H1 (cell line): ENCODE measurements at regions not wholly inside any gene's neighbourhood (a gene's known extent, or its start where the extent isn't known, plus 50 kb on each side); places are given as distances from the start of the nearest gene placed in this dataset.
A peak's percentile ranks its signal among the peaks of the same experiment; 100 is the strongest.

Experiments used
- CTCF ChIA-PET: fragments of 300-600 bp; sonication (Branson Sonifier 250); formaldehyde crosslinking; loops from one replicate; lab custom pipeline; 2021; ENCODE audit not compliant: partially characterized antibody; lab: Charles Lee
- POLR2A ChIA-PET: fragments of 300-600 bp; sonication (Branson Sonifier 250); formaldehyde crosslinking; loops from one replicate; lab custom pipeline; 2021; ENCODE audit warnings: inconsistent platforms; ENCODE audit not compliant: partially characterized antibody; lab: Charles Lee
- DNase-seq, 2 experiments: peaks; one replicate each; pipeline versions ENCODE4 v3.0.0 to v3.0.0-alpha.2; 2010 to 2022; ENCODE audit warnings: low spot score in 2 of 2, low read depth in 1 of 2, mixed read lengths in 1 of 2
- FAIRE-seq: peaks from 2 replicates; lab custom pipeline; 2011; peaks lifted over from hg19 to GRCh38; lab: Jason Lieb, UNC
- H2AFZ ChIP-seq: 2 replicates; pipeline ENCODE4 v1.8.1; 2012; ENCODE audit warnings: low read length, inconsistent platforms
- H2AK5ac ChIP-seq: 2 replicates; pipeline ENCODE4 v1.6.1; 2013; ENCODE audit warnings: low read depth, low read length
- H2BK120ac ChIP-seq: replicated peaks from 2 replicates; pipeline ENCODE3; 2013; ENCODE audit warnings: low read depth, low read length, inconsistent platforms
- H2BK12ac ChIP-seq: 2 replicates; pipeline ENCODE4 v1.6.1; 2013; ENCODE audit warnings: low read depth, low read length
- H2BK15ac ChIP-seq: 2 replicates; pipeline ENCODE4 v1.6.1; 2013; ENCODE audit warnings: low read length
- H2BK20ac ChIP-seq: 2 replicates; pipeline ENCODE4 v1.6.1; 2013; ENCODE audit warnings: low read length
- H2BK5ac ChIP-seq: 2 replicates; pipeline ENCODE4 v1.6.1; 2013; ENCODE audit warnings: low read depth, low read length
- H3K14ac ChIP-seq: 2 replicates; pipeline ENCODE4 v1.6.1; 2013; ENCODE audit warnings: inconsistent platforms; ENCODE audit not compliant: insufficient read length
- H3K18ac ChIP-seq: 2 replicates; pipeline ENCODE4 v1.6.1; 2013; ENCODE audit warnings: low read length; ENCODE audit errors: extremely low read depth
- H3K23ac ChIP-seq: 2 replicates; pipeline ENCODE4 v1.6.1; 2013; ENCODE audit warnings: inconsistent platforms; ENCODE audit not compliant: insufficient read length
- H3K23me2 ChIP-seq: 2 replicates; pipeline ENCODE4 v1.6.1; 2013; ENCODE audit warnings: low read depth, low read length
- H3K27ac ChIP-seq: 2 replicates; pipeline ENCODE4 v1.6.1; 2011; ENCODE audit warnings: low read depth, low read length, inconsistent platforms
- H3K27me3 ChIP-seq, 4 experiments: replicated peaks in 1 of 4; 1 replicate in 1 of 4; 2 replicates in 3 of 4; pipeline versions ENCODE4 v1.6.1 to v1.8.1; 2011 to 2013; ENCODE audit warnings: low read length in 3 of 4, mild to moderate bottlenecking in 3 of 4, inconsistent platforms in 2 of 4, mixed read lengths in 2 of 4, moderate library complexity in 1 of 4; ENCODE audit not compliant: control insufficient read depth in 3 of 4, insufficient read depth in 3 of 4; ENCODE audit errors: extremely low read depth in 1 of 4
- H3K36me3 ChIP-seq, 4 experiments: 2 replicates each; pipeline versions ENCODE4 v1.6.1 to v1.8.1; 2011 to 2013; ENCODE audit warnings: mild to moderate bottlenecking in 4 of 4, low read length in 3 of 4, moderate library complexity in 2 of 4, control low read depth in 1 of 4, inconsistent platforms in 1 of 4; ENCODE audit not compliant: insufficient read depth in 4 of 4, control insufficient read depth in 2 of 4
- H3K4ac ChIP-seq: replicated peaks from 2 replicates; pipeline ENCODE3; 2013; ENCODE audit warnings: low read length, low read depth, mixed read lengths, inconsistent platforms; ENCODE audit not compliant: insufficient read length
- H3K4me1 ChIP-seq, 4 experiments: replicated peaks in 1 of 4; 1 replicate in 1 of 4; 2 replicates in 3 of 4; pipeline versions ENCODE4 v1.6.1 to v1.8.1; 2011 to 2013; ENCODE audit warnings: low read length in 3 of 4, inconsistent platforms in 2 of 4, mixed read lengths in 1 of 4; ENCODE audit not compliant: insufficient read depth in 4 of 4, control insufficient read depth in 3 of 4
- H3K4me2 ChIP-seq, 2 experiments: 2 replicates each; pipeline versions ENCODE4 v1.6.1 to v1.8.1; 2011 to 2013; ENCODE audit warnings: low read depth in 2 of 2, low read length in 2 of 2, control low read depth in 1 of 2, inconsistent platforms in 1 of 2, mild to moderate bottlenecking in 1 of 2; ENCODE audit not compliant: insufficient read depth in 1 of 2
- H3K4me3 ChIP-seq, 4 experiments: fragments of 200-600, 300-600 bp in 1 of 4; sonication (generic), shearing (Covaris generic), sonication (Bioruptor Twin) in 1 of 4; 2 replicates each; pipeline versions ENCODE4 v1.5.1 to v1.8.1; 2011 to 2016; ENCODE audit warnings: low read length in 4 of 4, low read depth in 3 of 4, control low read depth in 2 of 4, inconsistent platforms in 2 of 4, mild to moderate bottlenecking in 2 of 4, mixed read lengths in 1 of 4, moderate library complexity in 1 of 4; ENCODE audit not compliant: insufficient read depth in 2 of 4; ENCODE audit errors: extremely low read depth in 1 of 4
- H3K56ac ChIP-seq: replicated peaks from 2 replicates; pipeline ENCODE3; 2013; ENCODE audit warnings: low read depth, mild to moderate bottlenecking, mixed read lengths, low read length, inconsistent platforms; ENCODE audit not compliant: insufficient read length
- H3K79me1 ChIP-seq: 2 replicates; pipeline ENCODE4 v1.6.1; 2013; ENCODE audit warnings: low read depth, low read length, control low read depth
- H3K79me2 ChIP-seq, 2 experiments: 2 replicates each; pipeline versions ENCODE4 v1.6.1 to v1.8.1; 2012 to 2013; ENCODE audit warnings: low read length in 2 of 2, mild to moderate bottlenecking in 2 of 2, inconsistent platforms in 1 of 2; ENCODE audit not compliant: insufficient read depth in 2 of 2, control insufficient read depth in 1 of 2
- H3K9ac ChIP-seq, 4 experiments: replicated peaks in 1 of 4; 1 replicate in 1 of 4; 2 replicates in 3 of 4; pipeline versions ENCODE4 v1.6.1 to v1.8.1; 2011 to 2013; ENCODE audit warnings: low read depth in 3 of 4, low read length in 3 of 4, control low read depth in 2 of 4, mild to moderate bottlenecking in 2 of 4, moderate library complexity in 2 of 4, inconsistent platforms in 1 of 4; ENCODE audit errors: extremely low read depth in 1 of 4
- H3K9me3 ChIP-seq, 2 experiments: 2 replicates each; pipeline versions ENCODE4 v1.6.1 to v1.8.1; 2012 to 2013; ENCODE audit warnings: mild to moderate bottlenecking in 2 of 2, moderate library complexity in 2 of 2, control low read depth in 1 of 2, inconsistent platforms in 1 of 2, low read depth in 1 of 2, low read length in 1 of 2, mixed read lengths in 1 of 2; ENCODE audit not compliant: insufficient read depth in 2 of 2
- H4K20me1 ChIP-seq, 2 experiments: replicated peaks in 1 of 2; 2 replicates each; pipeline versions ENCODE3 to v1.8.1; 2011 to 2013; ENCODE audit warnings: inconsistent platforms in 2 of 2, low read length in 2 of 2, mild to moderate bottlenecking in 1 of 2; ENCODE audit not compliant: insufficient read depth in 2 of 2, control insufficient read depth in 1 of 2
- H4K5ac ChIP-seq: 2 replicates; pipeline ENCODE4 v1.6.1; 2013; ENCODE audit warnings: low read length, low read depth, mixed read lengths, inconsistent platforms; ENCODE audit not compliant: insufficient read length
- H4K8ac ChIP-seq: 2 replicates; pipeline ENCODE4 v1.8.0; 2013; ENCODE audit warnings: mild to moderate bottlenecking, moderate library complexity, low read length, inconsistent platforms; ENCODE audit not compliant: insufficient read depth; ENCODE audit errors: extremely low read depth
- H4K91ac ChIP-seq: replicated peaks from 2 replicates; pipeline ENCODE3; 2013; ENCODE audit warnings: low read length, mixed read lengths, inconsistent platforms; ENCODE audit not compliant: insufficient read length
- SP2 ChIP-seq: IDR thresholded peaks from 2 replicates; pipeline ENCODE4 v1.6.1; 2012; ENCODE audit warnings: mild to moderate bottlenecking, low read length, inconsistent platforms
- WGBS, 2 experiments: shearing (Covaris generic) in 1 of 2; methylation state at CpG; one replicate each; pipeline versions ENCODE4 v1.1.6 to v1.1.7; 2013 to 2015; ENCODE audit warnings: low lambda C conversion rate in 2 of 2, mixed read lengths in 2 of 2, inconsistent platforms in 1 of 2, low coverage in 1 of 2, missing lambda C conversion rate in 1 of 2; ENCODE audit not compliant: insufficient replicate concordance in 2 of 2, insufficient coverage in 1 of 2, insufficient read length in 1 of 2; ENCODE audit errors: extremely low coverage in 1 of 2, missing lambda C conversion rate in 1 of 2; 5-methylcytosine and 5-hydroxymethylcytosine counted together
- TF ChIP-seq, protein P1 (sequence below), 3 experiments: IDR thresholded peaks; 1 replicate in 2 of 3; 2 replicates in 1 of 3; pipeline versions ENCODE4 v1.5.1 to v1.6.1; 2011; ENCODE audit warnings: low read length in 3 of 3, mild to moderate bottlenecking in 3 of 3, inconsistent platforms in 2 of 3, low read depth in 1 of 3, moderate library complexity in 1 of 3; ENCODE audit not compliant: insufficient read depth in 1 of 3; ENCODE audit errors: control extremely low read depth in 1 of 3

DNA sequence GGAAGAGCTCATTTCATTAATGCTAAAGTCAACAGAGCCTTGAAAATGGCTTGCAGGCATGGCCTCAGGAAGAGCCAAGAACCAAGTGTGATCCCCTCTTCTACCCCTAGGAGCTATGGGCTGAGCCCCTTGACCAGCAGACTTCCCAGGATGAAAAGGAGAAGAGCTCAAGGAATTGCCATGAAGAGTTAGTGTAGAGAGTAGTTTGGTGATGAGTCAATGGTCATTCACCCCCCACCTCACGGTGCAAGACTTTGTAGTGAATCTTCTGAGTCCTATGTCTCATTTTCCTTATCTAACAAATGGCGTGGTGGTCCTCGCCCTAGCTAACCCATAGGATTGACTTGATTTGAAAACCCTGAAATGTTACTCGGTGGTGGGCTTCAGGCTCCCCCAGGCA, 422.4 kb upstream of the CADM1 start:
- H2BK15ac ChIP-seq: no peak overlapping the region
- H3K9ac ChIP-seq: no peak overlapping the region
- no peak overlapping the region for H4K5ac ChIP-seq
- 77% methylated on average over 4 of the region's 4 CpGs; no CpG with 5 or more reads in 1 of the 2 experiments for WGBS, 2 experiments
- H3K4ac ChIP-seq: no peak overlapping the region
- no peak overlapping the region for H3K27ac ChIP-seq
- H3K36me3 ChIP-seq: no peaks in the 10 kb centered on the region
- H3K18ac ChIP-seq: no peak overlapping the region
- H3K4me3 ChIP-seq: no peak overlapping the region
- no peaks in the 10 kb centered on the region; the same call in 1 of the 2 replicates for H3K23me2 ChIP-seq
- no peak overlapping the region for H2AK5ac ChIP-seq
- ChIA-PET POLR2A (no interaction called here), CTCF (interaction anchor here (0.8 to 2.4 kb wide), 6 partner anchors 8 to 164 kb away, joined by 3 to 13 read pairs (median 5); no protein-coding TSS in a partner anchor)
- DNase-seq (no peak), FAIRE-seq (no peak)
- H2AFZ ChIP-seq: no peak overlapping the region
- no peaks in the 10 kb centered on the region for H3K79me1 ChIP-seq
- TF ChIP-seq SP2: no peak
- TF ChIP-seq, protein P1, sequence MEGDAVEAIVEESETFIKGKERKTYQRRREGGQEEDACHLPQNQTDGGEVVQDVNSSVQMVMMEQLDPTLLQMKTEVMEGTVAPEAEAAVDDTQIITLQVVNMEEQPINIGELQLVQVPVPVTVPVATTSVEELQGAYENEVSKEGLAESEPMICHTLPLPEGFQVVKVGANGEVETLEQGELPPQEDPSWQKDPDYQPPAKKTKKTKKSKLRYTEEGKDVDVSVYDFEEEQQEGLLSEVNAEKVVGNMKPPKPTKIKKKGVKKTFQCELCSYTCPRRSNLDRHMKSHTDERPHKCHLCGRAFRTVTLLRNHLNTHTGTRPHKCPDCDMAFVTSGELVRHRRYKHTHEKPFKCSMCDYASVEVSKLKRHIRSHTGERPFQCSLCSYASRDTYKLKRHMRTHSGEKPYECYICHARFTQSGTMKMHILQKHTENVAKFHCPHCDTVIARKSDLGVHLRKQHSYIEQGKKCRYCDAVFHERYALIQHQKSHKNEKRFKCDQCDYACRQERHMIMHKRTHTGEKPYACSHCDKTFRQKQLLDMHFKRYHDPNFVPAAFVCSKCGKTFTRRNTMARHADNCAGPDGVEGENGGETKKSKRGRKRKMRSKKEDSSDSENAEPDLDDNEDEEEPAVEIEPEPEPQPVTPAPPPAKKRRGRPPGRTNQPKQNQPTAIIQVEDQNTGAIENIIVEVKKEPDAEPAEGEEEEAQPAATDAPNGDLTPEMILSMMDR (IDR thresholded peaks at IDR 0.05; ENCODE audit: control extremely low read depth in 1 of 3, insufficient read depth in 1 of 3, low read depth in 1 of 3, low read length in 3 of 3): peak in 1 of 3 experiments; percentile 4; a peak in 1 of 4 replicates
- H3K4me2 ChIP-seq: no peak overlapping the region
- no peak overlapping the region for H2BK12ac ChIP-seq
- H4K20me1 ChIP-seq: no peaks in the 10 kb centered on the region
- no peaks in the 10 kb centered on the region for H3K79me2 ChIP-seq
- no peak overlapping the region for H2BK120ac ChIP-seq
- H2BK5ac ChIP-seq: no peak overlapping the region
- H3K56ac ChIP-seq: no peak overlapping the region
- no peak overlapping the region for H3K23ac ChIP-seq
- no peak overlapping the region for H4K8ac ChIP-seq
- H3K27me3 ChIP-seq: no peaks in the 10 kb centered on the region
- no peaks in the 10 kb centered on the region for H3K9me3 ChIP-seq
- no peak overlapping the region for H2BK20ac ChIP-seq
- H3K14ac ChIP-seq: no peak overlapping the region
- H3K4me1 ChIP-seq: peaks cover 0 to 10% (median 4%) of the 10 kb centered on the region in 4 experiments; a peak in 4 of 7 replicates
- H4K91ac ChIP-seq: no peak overlapping the region
